ENCODE measurements at regions not wholly inside any gene's neighbourhood (a gene's known extent, or its start where the extent isn't known, plus 50 kb on each side); places are given as distances from the start of the nearest gene placed in this dataset.

DNA sequence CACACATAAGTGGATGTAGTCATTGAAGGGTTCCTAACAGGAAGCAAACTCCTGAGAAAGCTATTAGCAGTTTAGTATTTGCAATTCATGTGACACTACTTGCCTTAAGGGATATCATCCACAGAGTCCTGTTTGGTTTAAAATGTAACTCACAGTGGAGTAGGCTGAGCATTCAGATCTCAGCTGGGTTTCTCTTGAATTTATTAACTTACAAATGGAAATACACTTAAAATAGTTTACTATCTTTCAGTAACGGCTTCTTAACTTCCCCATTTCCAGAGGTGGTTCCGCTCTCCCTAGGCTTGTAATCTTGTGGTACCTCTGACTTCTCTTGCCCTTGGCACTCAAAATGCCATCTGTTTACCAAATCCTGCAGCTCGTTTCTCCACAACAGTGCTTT lies 660.7 kb upstream of the ADAMTS16 start:
- TF ChIP-seq, protein P1, sequence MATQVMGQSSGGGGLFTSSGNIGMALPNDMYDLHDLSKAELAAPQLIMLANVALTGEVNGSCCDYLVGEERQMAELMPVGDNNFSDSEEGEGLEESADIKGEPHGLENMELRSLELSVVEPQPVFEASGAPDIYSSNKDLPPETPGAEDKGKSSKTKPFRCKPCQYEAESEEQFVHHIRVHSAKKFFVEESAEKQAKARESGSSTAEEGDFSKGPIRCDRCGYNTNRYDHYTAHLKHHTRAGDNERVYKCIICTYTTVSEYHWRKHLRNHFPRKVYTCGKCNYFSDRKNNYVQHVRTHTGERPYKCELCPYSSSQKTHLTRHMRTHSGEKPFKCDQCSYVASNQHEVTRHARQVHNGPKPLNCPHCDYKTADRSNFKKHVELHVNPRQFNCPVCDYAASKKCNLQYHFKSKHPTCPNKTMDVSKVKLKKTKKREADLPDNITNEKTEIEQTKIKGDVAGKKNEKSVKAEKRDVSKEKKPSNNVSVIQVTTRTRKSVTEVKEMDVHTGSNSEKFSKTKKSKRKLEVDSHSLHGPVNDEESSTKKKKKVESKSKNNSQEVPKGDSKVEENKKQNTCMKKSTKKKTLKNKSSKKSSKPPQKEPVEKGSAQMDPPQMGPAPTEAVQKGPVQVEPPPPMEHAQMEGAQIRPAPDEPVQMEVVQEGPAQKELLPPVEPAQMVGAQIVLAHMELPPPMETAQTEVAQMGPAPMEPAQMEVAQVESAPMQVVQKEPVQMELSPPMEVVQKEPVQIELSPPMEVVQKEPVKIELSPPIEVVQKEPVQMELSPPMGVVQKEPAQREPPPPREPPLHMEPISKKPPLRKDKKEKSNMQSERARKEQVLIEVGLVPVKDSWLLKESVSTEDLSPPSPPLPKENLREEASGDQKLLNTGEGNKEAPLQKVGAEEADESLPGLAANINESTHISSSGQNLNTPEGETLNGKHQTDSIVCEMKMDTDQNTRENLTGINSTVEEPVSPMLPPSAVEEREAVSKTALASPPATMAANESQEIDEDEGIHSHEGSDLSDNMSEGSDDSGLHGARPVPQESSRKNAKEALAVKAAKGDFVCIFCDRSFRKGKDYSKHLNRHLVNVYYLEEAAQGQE (IDR thresholded peaks at IDR 0.05), result no peak
- TF ChIP-seq, protein P2, sequence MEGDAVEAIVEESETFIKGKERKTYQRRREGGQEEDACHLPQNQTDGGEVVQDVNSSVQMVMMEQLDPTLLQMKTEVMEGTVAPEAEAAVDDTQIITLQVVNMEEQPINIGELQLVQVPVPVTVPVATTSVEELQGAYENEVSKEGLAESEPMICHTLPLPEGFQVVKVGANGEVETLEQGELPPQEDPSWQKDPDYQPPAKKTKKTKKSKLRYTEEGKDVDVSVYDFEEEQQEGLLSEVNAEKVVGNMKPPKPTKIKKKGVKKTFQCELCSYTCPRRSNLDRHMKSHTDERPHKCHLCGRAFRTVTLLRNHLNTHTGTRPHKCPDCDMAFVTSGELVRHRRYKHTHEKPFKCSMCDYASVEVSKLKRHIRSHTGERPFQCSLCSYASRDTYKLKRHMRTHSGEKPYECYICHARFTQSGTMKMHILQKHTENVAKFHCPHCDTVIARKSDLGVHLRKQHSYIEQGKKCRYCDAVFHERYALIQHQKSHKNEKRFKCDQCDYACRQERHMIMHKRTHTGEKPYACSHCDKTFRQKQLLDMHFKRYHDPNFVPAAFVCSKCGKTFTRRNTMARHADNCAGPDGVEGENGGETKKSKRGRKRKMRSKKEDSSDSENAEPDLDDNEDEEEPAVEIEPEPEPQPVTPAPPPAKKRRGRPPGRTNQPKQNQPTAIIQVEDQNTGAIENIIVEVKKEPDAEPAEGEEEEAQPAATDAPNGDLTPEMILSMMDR (IDR thresholded peaks at IDR 0.05), result no peak
- TF ChIP-seq POLR2A (IDR thresholded peaks at IDR 0.05; ENCODE audit: low read length) (no peak), EP300 (IDR thresholded peaks at IDR 0.05) (no peak), KDM5A (IDR thresholded peaks at IDR 0.05) (no peak), RCOR1 (IDR thresholded peaks at IDR 0.05; ENCODE audit: low read depth, low read length) (no peak), NPAS2 (CRISPR knock-in tag; IDR thresholded peaks at IDR 0.05; ENCODE audit: borderline replicate concordance) (no peak), CEBPB (IDR thresholded peaks at IDR 0.05) (no peak), PHF8 (IDR thresholded peaks at IDR 0.05; ENCODE audit: borderline replicate concordance, low read depth) (no peak), HOXA7 (CRISPR knock-in tag; IDR thresholded peaks at IDR 0.05) (no peak), MYC (IDR thresholded peaks at IDR 0.05; ENCODE audit: borderline replicate concordance, low read length) (no peak)
- TF ChIP-seq, protein P3, sequence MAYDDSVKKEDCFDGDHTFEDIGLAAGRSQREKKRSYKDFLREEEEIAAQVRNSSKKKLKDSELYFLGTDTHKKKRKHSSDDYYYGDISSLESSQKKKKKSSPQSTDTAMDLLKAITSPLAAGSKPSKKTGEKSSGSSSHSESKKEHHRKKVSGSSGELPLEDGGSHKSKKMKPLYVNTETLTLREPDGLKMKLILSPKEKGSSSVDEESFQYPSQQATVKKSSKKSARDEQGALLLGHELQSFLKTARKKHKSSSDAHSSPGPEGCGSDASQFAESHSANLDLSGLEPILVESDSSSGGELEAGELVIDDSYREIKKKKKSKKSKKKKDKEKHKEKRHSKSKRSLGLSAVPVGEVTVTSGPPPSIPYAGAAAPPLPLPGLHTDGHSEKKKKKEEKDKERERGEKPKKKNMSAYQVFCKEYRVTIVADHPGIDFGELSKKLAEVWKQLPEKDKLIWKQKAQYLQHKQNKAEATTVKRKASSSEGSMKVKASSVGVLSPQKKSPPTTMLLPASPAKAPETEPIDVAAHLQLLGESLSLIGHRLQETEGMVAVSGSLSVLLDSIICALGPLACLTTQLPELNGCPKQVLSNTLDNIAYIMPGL (CRISPR knock-in tag; IDR thresholded peaks at IDR 0.05; ENCODE audit: borderline replicate concordance), result no peak
- TF ChIP-seq, protein P4, sequence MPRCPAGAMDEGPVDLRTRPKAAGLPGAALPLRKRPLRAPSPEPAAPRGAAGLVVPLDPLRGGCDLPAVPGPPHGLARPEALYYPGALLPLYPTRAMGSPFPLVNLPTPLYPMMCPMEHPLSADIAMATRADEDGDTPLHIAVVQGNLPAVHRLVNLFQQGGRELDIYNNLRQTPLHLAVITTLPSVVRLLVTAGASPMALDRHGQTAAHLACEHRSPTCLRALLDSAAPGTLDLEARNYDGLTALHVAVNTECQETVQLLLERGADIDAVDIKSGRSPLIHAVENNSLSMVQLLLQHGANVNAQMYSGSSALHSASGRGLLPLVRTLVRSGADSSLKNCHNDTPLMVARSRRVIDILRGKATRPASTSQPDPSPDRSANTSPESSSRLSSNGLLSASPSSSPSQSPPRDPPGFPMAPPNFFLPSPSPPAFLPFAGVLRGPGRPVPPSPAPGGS (IDR thresholded peaks at IDR 0.05), result no peak
